Stimulated activated CD4-positive, alpha-beta T cell treated with anti-CD3 and anti-CD28 coated beads, TNF-alpha, amount 100 ng/mL, for 4 hours (primary cell): ENCODE measurements at regions not wholly inside any gene's neighbourhood (a gene's known extent, or its start where the extent isn't known, plus 50 kb on each side); places are given as distances from the start of the nearest gene placed in this dataset.
"Not testable (repeated sequence)": the region's sequence is repeated elsewhere in the genome, so short reads cannot be mapped to it uniquely, and the experiment has no call there.

Experiments used
- DNase-seq, 3 experiments: peaks; one replicate each; pipeline ENCODE4 v3.0.0-alpha.2; 2020; ENCODE audit warnings: low read depth in 3 of 3

- DNase-seq = no peak
These were observed 181.0 kb upstream of the GHR start for GRCh38 chr5:42242210-42242609.

- DNase-seq = no peak
These were observed 180.3 kb upstream of the GHR start for GRCh38 chr5:42242881-42243485.

- no peak for DNase-seq
These were observed 170.9 kb upstream of the GHR start for GRCh38 chr5:42252306-42252705.

- DNase-seq = not testable (repeated sequence)
These were observed 163.3 kb upstream of the GHR start for GRCh38 chr5:42259914-42260313.

GRCh38 chr5:42267091-42267490, 156.1 kb upstream of the GHR start:
- DNase-seq = no peak

GRCh38 chr5:42268170-42268569, 155.1 kb upstream of the GHR start:
- not testable (repeated sequence) for DNase-seq

- no peak for DNase-seq
These were observed 154.6 kb upstream of the GHR start for GRCh38 chr5:42268630-42269029.

GRCh38 chr5:42270771-42271170, 152.5 kb upstream of the GHR start:
- DNase-seq = no peak

GRCh38 chr5:42274913-42275312, 148.3 kb upstream of the GHR start:
- no peak for DNase-seq

GRCh38 chr5:42277293-42277692, 145.9 kb upstream of the GHR start:
- no peak for DNase-seq

- no peak for DNase-seq
These were observed 138.7 kb upstream of the GHR start for GRCh38 chr5:42284584-42284983.

GRCh38 chr5:42285230-42285629, 138.0 kb upstream of the GHR start:
- DNase-seq = no peak

- no peak for DNase-seq
These were observed 122.7 kb upstream of the GHR start for GRCh38 chr5:42300496-42300895.

GRCh38 chr5:42301349-42301748, 121.9 kb upstream of the GHR start:
- no peak for DNase-seq

- DNase-seq = no peak
These were observed 121.1 kb upstream of the GHR start for GRCh38 chr5:42302186-42302585.

- no peak for DNase-seq
These were observed 117.0 kb upstream of the GHR start for GRCh38 chr5:42306287-42306686.

GRCh38 chr5:42309865-42310264, 113.4 kb upstream of the GHR start:
- no peak for DNase-seq

- no peak for DNase-seq
These were observed 108.0 kb upstream of the GHR start for GRCh38 chr5:42315214-42315613.

- no peak for DNase-seq
These were observed 105.7 kb upstream of the GHR start for GRCh38 chr5:42317575-42317974.

GRCh38 chr5:42319546-42319945, 103.7 kb upstream of the GHR start:
- DNase-seq = not testable (repeated sequence)

- no peak for DNase-seq
These were observed 101.5 kb upstream of the GHR start for GRCh38 chr5:42321785-42322184.

GRCh38 chr5:42337143-42337542, 86.1 kb upstream of the GHR start:
- DNase-seq = no peak

- DNase-seq = no peak
These were observed 85.6 kb upstream of the GHR start for GRCh38 chr5:42337607-42338006.

- DNase-seq = no peak
These were observed 85.1 kb upstream of the GHR start for GRCh38 chr5:42338136-42338535.
